ENCODE measurements at regions not wholly inside any gene's neighbourhood (a gene's known extent, or its start where the extent isn't known, plus 50 kb on each side); places are given as distances from the start of the nearest gene placed in this dataset.

GRCh38 chr12:77160931-77161330, 95.6 kb upstream of the E2F7 start:
- H3K27me3 ChIP-seq (replicated peaks in 1 of 4; ENCODE audit: control extremely low read depth in 1 of 4, control insufficient read depth in 3 of 4, insufficient read depth in 4 of 4, low read length in 3 of 4) = no peaks in the 10 kb centered on the region
- no peak overlapping the region for H3K4me3 ChIP-seq (ENCODE audit: control extremely low read depth in 1 of 5, extremely low read depth in 1 of 5, insufficient read depth in 1 of 5, low read depth in 2 of 5, low read length in 4 of 5)
- no peak overlapping the region for H2AFZ ChIP-seq (ENCODE audit: insufficient read depth, low read depth, low read length, poor library complexity, severe bottlenecking)
- Mint-ChIP-seq H3K27ac (no peak overlapping the region), H3K4me3 (no peak overlapping the region), H3K27me3 (no peaks in the 10 kb centered on the region), H3K4me1 (no peaks in the 10 kb centered on the region), H3K9me3 (ENCODE audit: insufficient read depth) (peaks cover 2% of the 10 kb centered on the region)
- intact Hi-C loops (cut with micrococcal nuclease) = no loop called here
- H3K4me1 ChIP-seq (ENCODE audit: control insufficient read depth in 2 of 2, insufficient read depth in 2 of 2, low read length in 2 of 2) = no peaks in the 10 kb centered on the region
- H3K27ac ChIP-seq (ENCODE audit: low read length in 2 of 2) = no peak overlapping the region
- H4K20me1 ChIP-seq (ENCODE audit: control insufficient read depth, insufficient read depth, low read length, poor library complexity, severe bottlenecking) = no peaks in the 10 kb centered on the region
- no peak overlapping the region for H3K9ac ChIP-seq (ENCODE audit: low read length)
- POLR2A ChIA-PET = no interaction called here
- CTCF ChIA-PET = no interaction called here
- DNase-seq (no peak), ATAC-seq (ENCODE audit: low read depth) (no peak)
- no peak for TF ChIP-seq CTCF (IDR thresholded peaks at IDR 0.05)
- TF ChIP-seq EZH2 (IDR thresholded peaks at IDR 0.05; ENCODE audit: borderline replicate concordance, insufficient read depth, low read depth, low read length, poor library complexity, severe bottlenecking) = no peak
- no peaks in the 10 kb centered on the region for H3K36me3 ChIP-seq (replicated peaks in 1 of 2; ENCODE audit: control extremely low read depth in 1 of 2, control insufficient read depth in 1 of 2, extremely low read depth in 1 of 2, insufficient read depth in 2 of 2, low read length in 1 of 2)
- no peaks in the 10 kb centered on the region for H3K79me2 ChIP-seq (ENCODE audit: control insufficient read depth, insufficient read depth, low read length)
- H3K4me2 ChIP-seq (replicated peaks; ENCODE audit: low read depth, low read length, poor library complexity, severe bottlenecking) = no peak overlapping the region
- no peaks in the 10 kb centered on the region for H3K9me3 ChIP-seq (ENCODE audit: control extremely low read depth in 1 of 3, control insufficient read depth in 2 of 3, insufficient read depth in 1 of 3, low read length in 2 of 3)

GRCh38 chr12:77153706-77154105, 88.3 kb upstream of the E2F7 start:
- no peaks in the 10 kb centered on the region for H3K79me2 ChIP-seq (ENCODE audit: control insufficient read depth, insufficient read depth, low read length)
- no peak overlapping the region for H2AFZ ChIP-seq (ENCODE audit: insufficient read depth, low read depth, low read length, poor library complexity, severe bottlenecking)
- CTCF ChIA-PET = no interaction called here
- H3K27me3 ChIP-seq (replicated peaks in 1 of 4; ENCODE audit: control extremely low read depth in 1 of 4, control insufficient read depth in 3 of 4, insufficient read depth in 4 of 4, low read length in 3 of 4) = no peaks in the 10 kb centered on the region
- no peak for ATAC-seq (ENCODE audit: low read depth)
- WGBS (ENCODE audit: insufficient coverage) = 100% methylated on average over 1 of the region's 3 CpGs
- POLR2A ChIA-PET = no interaction called here
- H3K9me3 ChIP-seq (ENCODE audit: control extremely low read depth in 1 of 3, control insufficient read depth in 2 of 3, insufficient read depth in 1 of 3, low read length in 2 of 3) = no peaks in the 10 kb centered on the region
- no peak overlapping the region for H3K27ac ChIP-seq (ENCODE audit: low read length in 2 of 2)
- no peaks in the 10 kb centered on the region for H3K27me3 Mint-ChIP-seq
- no peak overlapping the region for H3K9ac ChIP-seq (ENCODE audit: low read length)
- no peak overlapping the region for H3K4me2 ChIP-seq (replicated peaks; ENCODE audit: low read depth, low read length, poor library complexity, severe bottlenecking)
- TF ChIP-seq CTCF (IDR thresholded peaks at IDR 0.05) (no peak), EZH2 (IDR thresholded peaks at IDR 0.05; ENCODE audit: borderline replicate concordance, insufficient read depth, low read depth, low read length, poor library complexity, severe bottlenecking) (no peak)
- H4K20me1 ChIP-seq (ENCODE audit: control insufficient read depth, insufficient read depth, low read length, poor library complexity, severe bottlenecking) = no peaks in the 10 kb centered on the region
- no peaks in the 10 kb centered on the region for H3K4me1 Mint-ChIP-seq
- H3K4me3 ChIP-seq (ENCODE audit: control extremely low read depth in 1 of 5, extremely low read depth in 1 of 5, insufficient read depth in 1 of 5, low read depth in 2 of 5, low read length in 4 of 5) = no peak overlapping the region
- DNase-seq = no peak
- no peaks in the 10 kb centered on the region for H3K9me3 Mint-ChIP-seq (ENCODE audit: insufficient read depth)
- intact Hi-C loops (cut with micrococcal nuclease) = no loop called here
- H3K36me3 ChIP-seq (replicated peaks in 1 of 2; ENCODE audit: control extremely low read depth in 1 of 2, control insufficient read depth in 1 of 2, extremely low read depth in 1 of 2, insufficient read depth in 2 of 2, low read length in 1 of 2) = no peaks in the 10 kb centered on the region
- H3K27ac Mint-ChIP-seq = no peak overlapping the region
- no peak overlapping the region for H3K4me3 Mint-ChIP-seq
- no peaks in the 10 kb centered on the region for H3K4me1 ChIP-seq (ENCODE audit: control insufficient read depth in 2 of 2, insufficient read depth in 2 of 2, low read length in 2 of 2)
